ENCODE measurements at regions not wholly inside any gene's neighbourhood (a gene's known extent, or its start where the extent isn't known, plus 50 kb on each side); places are given as distances from the start of the nearest gene placed in this dataset.

DNA sequence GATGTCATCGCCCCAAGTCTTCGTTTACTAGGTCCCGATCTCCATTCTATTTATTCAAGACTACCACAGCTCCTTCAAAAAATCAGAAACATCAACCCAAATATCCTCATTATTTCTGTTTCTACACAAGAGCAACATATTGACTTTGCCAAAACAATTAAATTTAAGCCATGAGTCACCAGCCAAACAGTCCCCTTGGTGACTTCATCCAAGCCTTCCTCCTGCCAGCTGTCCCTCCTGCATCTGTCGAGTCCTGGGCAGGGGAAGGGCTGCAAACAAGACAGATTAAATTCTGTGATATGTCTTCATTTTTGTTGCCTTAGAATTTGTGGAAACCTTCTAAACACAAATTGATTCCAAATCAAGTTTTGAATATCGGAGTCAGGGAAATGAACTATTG is 110.3 kb downstream of the SP3 start:
- DNase-seq (ENCODE audit: extremely low read depth, low read depth, low spot score), result no peak

DNA sequence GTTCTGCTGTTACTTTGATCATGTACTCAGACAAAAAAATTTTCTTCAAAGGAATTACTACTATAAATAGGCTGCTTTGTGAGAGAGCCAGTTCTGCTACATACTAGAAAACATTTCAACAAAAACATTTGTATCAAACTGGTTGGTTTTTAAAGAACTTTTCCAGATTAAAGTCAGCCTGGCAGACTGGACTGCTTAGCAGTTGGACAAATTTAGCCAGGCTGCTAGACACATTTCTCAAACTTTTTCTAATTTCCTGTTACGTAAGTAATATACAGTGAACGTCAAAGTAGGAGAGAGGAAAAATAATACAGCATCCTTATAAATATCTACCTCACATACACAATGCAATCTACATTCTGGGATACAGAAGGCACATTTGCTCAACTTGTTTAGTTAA is 109.5 kb downstream of the SP3 start:
- DNase-seq (ENCODE audit: extremely low read depth, low read depth, low spot score), result no peak
